ENCODE measurements at regions not wholly inside any gene's neighbourhood (a gene's known extent, or its start where the extent isn't known, plus 50 kb on each side); places are given as distances from the start of the nearest gene placed in this dataset.

DNA sequence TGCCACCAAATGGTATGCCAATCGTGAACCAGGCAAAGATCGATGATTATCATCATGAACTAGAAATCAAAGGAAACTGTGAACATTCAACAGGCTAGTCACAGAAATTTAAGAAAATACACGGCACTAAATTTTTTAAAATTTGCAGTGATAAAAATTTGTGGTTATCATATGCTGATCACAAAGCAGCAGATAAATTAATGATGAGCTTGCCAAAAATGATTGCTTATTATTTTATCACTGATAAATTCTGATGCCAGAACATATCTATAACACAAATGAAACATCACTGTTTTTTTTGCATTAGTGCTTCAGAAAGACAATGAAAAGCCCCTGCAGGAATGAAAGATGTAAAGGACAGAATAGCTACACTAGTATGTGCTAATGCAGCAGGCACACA is 1413.2 kb upstream of the MAP3K7 start:
- TF ChIP-seq, protein P1, sequence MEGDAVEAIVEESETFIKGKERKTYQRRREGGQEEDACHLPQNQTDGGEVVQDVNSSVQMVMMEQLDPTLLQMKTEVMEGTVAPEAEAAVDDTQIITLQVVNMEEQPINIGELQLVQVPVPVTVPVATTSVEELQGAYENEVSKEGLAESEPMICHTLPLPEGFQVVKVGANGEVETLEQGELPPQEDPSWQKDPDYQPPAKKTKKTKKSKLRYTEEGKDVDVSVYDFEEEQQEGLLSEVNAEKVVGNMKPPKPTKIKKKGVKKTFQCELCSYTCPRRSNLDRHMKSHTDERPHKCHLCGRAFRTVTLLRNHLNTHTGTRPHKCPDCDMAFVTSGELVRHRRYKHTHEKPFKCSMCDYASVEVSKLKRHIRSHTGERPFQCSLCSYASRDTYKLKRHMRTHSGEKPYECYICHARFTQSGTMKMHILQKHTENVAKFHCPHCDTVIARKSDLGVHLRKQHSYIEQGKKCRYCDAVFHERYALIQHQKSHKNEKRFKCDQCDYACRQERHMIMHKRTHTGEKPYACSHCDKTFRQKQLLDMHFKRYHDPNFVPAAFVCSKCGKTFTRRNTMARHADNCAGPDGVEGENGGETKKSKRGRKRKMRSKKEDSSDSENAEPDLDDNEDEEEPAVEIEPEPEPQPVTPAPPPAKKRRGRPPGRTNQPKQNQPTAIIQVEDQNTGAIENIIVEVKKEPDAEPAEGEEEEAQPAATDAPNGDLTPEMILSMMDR (IDR thresholded peaks at IDR 0.05): no peak
- TF ChIP-seq POLR2A (IDR thresholded peaks at IDR 0.05): no peak
